NCI-H345 (cell line): ENCODE measurements at regions not wholly inside any gene's neighbourhood (a gene's known extent, or its start where the extent isn't known, plus 50 kb on each side); places are given as distances from the start of the nearest gene placed in this dataset.

Experiments
- DNase-seq: peaks from one replicate; lab custom pipeline; 2025; lab: John Stamatoyannopoulos, UW

DNA sequence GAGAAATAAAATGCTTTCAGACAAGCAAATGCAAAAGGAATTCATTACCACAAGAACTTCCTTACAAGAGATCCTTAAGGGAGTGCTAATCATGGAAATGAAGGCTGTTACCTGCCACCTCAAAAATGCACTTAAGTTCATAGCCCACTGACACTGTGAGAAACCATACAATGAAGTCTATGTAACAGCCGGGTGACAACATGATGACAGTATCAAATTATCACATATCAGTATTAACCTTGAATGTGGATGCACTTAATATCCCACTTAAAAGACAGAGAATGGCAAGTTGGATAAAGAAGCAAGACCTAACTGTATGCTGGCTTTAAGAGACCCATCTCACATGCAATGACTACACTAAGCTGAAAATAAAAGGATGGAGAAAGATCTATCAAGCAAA, 403.4 kb upstream of the MC4R start:
- DNase-seq: no peak

DNA sequence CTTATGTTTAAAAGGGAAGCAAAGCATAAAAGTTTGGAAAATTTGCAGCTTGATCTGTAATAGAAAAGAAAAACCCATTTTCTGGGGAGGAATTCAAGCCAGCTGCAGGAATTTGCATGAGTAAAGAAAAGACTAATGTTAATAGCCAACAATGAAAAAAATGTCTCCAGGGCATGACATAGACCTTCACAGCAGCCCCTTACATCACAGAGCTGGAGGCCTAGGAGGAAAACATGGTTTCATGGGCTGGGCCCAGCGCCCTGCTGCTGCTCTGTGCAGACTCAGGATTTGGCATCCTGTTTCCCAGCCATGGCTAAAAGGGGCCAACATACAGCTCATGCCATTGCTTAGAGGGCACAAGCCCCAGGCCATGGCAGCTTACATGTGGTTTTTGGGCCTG, 411.6 kb upstream of the MC4R start:
- no peak for DNase-seq

DNA sequence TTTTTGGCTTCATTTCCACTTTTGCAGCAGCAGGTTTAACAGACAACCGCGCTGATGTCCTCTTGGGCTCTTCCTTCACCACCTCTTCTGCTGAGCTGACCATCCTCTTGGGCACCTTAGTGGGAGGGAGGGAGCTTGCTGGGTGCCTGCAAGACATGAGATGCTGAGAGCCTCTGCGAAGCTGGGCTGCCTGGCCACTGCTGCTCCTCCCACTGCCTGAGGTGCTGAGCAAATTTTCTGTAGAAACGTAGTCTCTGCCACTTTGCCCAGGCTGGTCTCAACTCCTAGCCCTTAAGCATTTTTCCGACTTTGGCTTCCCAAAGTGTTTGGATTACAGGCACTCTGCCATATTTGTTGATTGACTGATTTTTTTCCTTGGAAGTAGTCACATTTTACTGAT, 422.2 kb upstream of the MC4R start:
- no peak for DNase-seq

- DNase-seq: no peak
Measured at GRCh38 chr18:60804415-60804814, 431.8 kb upstream of the MC4R start.

DNA sequence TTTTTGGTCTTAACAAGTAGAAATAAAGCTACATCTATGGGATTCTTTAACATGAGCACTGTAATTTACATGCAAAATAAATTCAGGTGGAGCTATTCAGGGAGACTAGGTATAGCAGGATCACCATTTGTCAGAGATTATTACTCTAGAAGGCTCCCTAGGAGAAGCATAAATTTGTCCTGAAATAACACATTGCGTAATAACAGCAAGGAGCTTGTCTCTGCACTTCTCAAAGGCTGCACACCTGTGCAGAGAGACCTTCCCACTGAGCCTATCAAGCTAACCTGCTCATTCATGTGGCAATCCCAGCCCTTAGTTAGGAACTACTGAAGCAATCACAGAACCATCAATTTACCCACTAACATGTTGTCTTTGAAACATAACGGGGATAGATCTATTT, 437.4 kb upstream of the MC4R start:
- no peak for DNase-seq

DNA sequence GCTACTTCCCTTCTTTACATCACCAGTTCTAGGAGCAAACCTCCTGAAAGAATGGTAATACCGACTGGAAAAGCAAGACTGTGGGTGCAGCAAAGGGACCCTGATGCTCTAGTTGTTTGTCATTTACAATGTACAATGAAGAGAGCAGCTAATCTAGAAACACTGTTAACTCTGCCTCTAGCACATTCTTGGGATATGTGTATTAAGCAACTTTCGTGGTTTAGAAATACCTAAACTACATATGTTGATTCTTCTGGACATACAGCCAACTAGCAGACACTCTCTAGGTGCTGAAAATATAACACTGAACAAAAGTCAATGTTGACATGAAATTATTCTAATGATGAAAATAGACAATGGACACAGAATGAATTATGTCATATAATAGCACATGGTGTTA, 440.3 kb upstream of the MC4R start:
- DNase-seq: no peak

DNA sequence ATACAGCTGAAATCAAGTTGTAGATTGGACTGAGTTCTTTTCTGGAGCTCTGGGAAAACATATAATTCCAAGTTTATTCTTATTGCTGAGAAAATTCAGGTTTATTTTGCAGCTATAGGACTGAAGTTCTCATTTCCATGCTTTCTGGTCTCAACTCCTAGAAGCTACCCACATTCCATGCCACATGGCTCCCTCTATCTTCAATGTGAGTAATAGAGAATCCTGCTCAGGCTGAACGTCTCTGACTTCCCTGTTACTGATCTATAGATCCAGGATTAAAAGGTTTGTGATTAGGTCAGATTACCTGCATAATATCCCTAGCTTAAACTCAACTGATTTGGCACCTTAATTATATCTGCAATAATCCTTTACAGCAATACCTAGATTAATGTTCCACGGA, 453.8 kb upstream of the MC4R start:
- DNase-seq: no peak

DNA sequence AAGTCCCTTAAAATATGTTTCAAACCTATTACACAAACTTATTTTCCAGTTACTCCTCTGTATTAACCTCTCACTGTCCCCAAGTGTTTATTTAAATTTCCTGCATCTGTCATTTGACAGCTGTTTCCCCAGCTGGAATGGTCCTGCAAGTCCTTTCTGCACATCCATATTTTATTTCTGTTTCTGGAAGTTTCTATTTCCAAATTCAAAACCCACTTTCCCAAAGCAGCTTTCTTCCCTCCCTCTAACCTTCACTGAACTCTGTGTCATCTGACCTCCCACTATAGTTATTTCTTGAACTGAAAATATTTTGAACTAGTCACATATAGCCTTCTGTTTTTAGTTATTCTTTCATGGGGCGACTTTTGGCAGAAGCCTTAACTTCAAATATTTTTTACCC, 459.4 kb upstream of the MC4R start:
- no peak for DNase-seq

DNA sequence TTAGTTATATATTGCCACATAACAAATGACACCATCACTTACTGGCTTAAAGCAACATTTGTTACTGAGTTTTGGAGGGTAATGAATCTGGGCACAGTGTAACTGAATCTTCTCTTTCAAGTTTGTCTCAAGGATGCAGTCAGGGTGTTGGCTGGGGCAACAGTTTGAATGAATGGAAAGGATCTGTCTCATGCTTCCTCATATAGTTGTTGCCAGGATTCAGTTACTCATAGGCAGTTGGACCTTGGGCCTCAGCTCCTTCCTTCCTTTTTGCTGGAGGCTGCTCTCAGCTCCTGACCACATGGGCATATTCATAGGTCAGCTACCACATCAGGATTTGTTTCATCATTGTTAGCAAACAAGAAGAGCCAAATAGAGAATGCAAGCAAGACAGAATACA, 466.1 kb upstream of the MC4R start:
- no peak for DNase-seq

DNA sequence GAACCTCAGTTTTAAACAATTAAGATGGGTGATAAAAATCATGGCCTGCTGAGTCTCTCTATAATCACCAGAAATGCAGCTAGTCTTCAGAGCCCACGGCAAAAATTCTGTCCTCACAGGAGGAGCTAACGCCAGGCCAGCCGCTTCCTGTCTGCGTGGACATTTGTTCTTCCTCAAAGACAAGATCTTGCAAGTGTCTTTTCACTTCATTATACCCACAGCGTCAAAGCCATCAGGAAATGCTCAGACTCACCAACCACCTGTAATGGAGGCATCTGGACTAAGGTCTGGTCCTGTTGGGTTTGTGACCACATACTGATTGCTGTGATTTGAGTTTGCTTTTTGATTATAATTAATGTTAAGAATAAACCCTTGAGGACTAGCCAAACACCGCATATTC, 473.8 kb upstream of the MC4R start:
- DNase-seq: no peak

GRCh38 chr18:60847517-60847916, 474.9 kb upstream of the MC4R start:
- DNase-seq: no peak

DNA sequence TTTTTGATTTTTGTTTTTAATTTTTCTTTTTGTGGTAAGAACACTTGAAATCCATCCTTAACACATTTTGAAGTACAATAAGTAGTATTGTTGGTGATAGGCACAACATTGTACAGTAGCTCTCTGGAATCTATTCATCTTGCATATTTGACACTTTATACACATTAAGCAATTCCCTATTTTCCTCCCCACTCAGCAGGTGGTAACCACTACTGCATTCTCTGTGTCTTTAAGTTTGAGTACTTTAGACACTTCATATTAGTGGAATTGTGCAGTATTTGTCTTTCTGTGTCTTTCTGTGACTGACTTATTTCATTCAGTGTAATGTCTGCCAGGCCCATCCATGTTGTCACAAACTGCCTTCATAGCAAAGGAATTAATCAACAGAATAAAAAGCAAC, 471.7 kb upstream of the CDH20 start:
- DNase-seq: no peak

DNA sequence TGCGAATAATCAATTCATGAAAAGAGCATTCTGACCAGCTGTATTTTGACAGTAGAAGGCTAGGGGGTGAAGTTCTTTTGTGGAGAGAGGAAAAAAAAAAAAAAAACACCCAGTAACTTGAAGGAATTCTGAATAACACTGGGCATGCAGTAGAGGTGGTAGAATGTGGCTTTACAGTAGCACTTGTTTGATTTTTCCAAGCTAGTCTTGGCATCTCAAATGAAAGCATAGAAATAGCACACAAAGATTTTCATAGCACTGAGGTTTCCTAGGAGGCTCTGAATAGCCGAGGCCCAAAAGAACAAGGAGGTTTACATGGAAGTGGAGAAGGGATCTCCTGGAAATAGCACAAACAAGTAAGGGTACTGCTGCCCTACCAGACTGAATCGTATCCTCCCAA, 470.2 kb upstream of the CDH20 start:
- DNase-seq: no peak

- no peak for DNase-seq
Measured at GRCh38 chr18:60865801-60866200, 467.4 kb upstream of the CDH20 start.

GRCh38 chr18:60870261-60871153, 462.7 kb upstream of the CDH20 start:
- peak; percentile 31 for DNase-seq

DNA sequence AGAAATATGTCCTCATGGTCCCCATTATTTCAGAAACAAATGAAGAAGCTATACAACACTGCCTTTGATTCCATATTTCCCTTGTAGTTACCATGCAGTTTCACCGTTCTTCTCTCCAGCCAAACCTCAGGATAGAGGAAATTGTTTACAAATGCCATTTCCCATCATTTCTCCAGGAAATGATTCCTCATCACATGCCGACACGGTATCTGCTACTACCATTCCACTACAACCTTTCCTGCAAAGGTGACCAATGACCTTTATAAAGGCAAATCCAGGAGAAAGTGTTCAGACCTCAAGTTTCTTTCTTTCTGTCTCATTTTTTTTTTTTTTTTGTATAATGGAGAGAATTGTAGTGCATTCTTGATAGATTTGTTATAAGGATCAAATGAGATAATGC, 460.8 kb upstream of the CDH20 start:
- no peak for DNase-seq

GRCh38 chr18:60873708-60874107, 459.5 kb upstream of the CDH20 start:
- no peak for DNase-seq

GRCh38 chr18:60875957-60876507, 457.2 kb upstream of the CDH20 start:
- DNase-seq: no peak

- DNase-seq: no peak
Measured at GRCh38 chr18:60880184-60880583, 453.0 kb upstream of the CDH20 start.

DNA sequence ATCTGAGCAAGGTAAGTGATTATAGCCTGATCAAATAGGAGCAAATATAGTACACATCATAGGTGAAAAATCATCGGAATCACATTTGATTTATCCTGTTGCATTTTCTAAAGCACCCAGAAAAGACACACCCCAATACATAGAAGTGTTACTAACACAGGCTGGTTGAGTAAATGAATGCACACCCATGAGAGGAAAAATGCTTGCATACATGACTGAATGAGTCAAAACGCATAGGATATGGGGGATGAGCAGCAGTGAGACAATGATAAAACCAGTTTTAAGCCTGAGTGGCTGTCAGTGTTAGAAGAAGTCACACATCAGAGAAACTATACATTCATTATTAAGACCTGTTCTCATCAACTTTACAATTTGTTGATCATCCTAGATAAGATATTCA, 449.6 kb upstream of the CDH20 start:
- DNase-seq: no peak

- DNase-seq: no peak
Measured at GRCh38 chr18:60888071-60888624, 445.1 kb upstream of the CDH20 start.

DNA sequence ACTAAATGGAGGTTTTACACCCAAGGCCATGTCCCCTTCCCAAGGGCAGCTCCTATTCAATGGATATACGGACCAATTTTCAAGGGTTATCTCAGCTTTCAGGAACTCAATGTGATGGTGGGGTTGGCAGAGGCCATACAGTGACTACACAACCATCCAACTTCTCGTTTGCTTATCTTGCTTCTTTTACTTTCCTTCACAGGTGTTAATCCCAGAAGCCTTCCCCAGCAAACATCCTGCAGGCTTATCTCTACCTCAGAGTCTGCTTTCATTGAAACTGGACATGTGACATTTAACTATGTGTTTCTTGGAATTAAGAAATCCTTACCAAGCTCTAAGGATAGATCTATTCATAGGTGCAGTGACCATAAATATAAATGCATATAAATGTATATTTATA, 443.8 kb upstream of the CDH20 start:
- no peak for DNase-seq

- DNase-seq: no peak
Measured at GRCh38 chr18:60891936-60892335, 441.3 kb upstream of the CDH20 start.

- DNase-seq: no peak
Measured at GRCh38 chr18:60892441-60892840, 440.8 kb upstream of the CDH20 start.
